ENCODE measurements at regions not wholly inside any gene's neighbourhood (a gene's known extent, or its start where the extent isn't known, plus 50 kb on each side); places are given as distances from the start of the nearest gene placed in this dataset.

DNA sequence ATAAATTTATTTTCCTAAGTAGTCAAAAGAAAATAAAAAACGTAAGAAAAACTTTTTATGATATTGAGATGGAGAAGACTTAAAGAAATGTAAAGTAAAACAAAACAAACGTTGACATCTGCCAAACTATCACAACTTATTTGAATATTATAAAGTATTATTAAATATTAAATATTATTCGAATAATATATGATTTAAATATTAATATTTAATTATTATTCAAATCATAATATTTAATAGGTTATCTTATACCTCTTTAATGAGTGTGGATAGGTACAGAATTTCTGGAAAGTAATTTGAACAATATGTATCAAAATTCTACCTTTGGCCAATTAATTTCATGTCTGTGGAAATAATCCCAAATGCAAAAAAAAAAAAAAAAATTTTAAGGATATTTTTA lies 278.7 kb downstream of the RAD51AP2 start:
- no peaks in the 10 kb centered on the region for H3K27me3 Mint-ChIP-seq
- H3K4me1 Mint-ChIP-seq (ENCODE audit: low read depth), result no peaks in the 10 kb centered on the region
- DNase-seq (no peak), ATAC-seq (no peak)
- no peak overlapping the region for H3K27ac Mint-ChIP-seq
- ChIA-PET POLR2A (no interaction called here), CTCF (no interaction called here)
- no peaks in the 10 kb centered on the region for H3K36me3 Mint-ChIP-seq (ENCODE audit: low read depth)
- intact Hi-C loops (cut with micrococcal nuclease), result no loop called here
- no peaks in the 10 kb centered on the region for H3K9me3 Mint-ChIP-seq
- H3K4me3 Mint-ChIP-seq, result no peak overlapping the region
- no peak for TF ChIP-seq CTCF (IDR thresholded peaks at IDR 0.05)

- DNase-seq, result no peak
- CTCF ChIA-PET, result no interaction called here
- H3K9me3 Mint-ChIP-seq, result peaks cover 2% of the 10 kb centered on the region
- ATAC-seq, result no peak
- no peaks in the 10 kb centered on the region for H3K27me3 Mint-ChIP-seq
- POLR2A ChIA-PET, result no interaction called here
- no peak for TF ChIP-seq CTCF (IDR thresholded peaks at IDR 0.05)
- no peak overlapping the region for H3K27ac Mint-ChIP-seq
- H3K4me1 Mint-ChIP-seq (ENCODE audit: low read depth), result no peaks in the 10 kb centered on the region
- no peaks in the 10 kb centered on the region for H3K36me3 Mint-ChIP-seq (ENCODE audit: low read depth)
- no peak overlapping the region for H3K4me3 Mint-ChIP-seq
- intact Hi-C loops (cut with micrococcal nuclease), result no loop called here
These were observed 283.1 kb downstream of the RAD51AP2 start for GRCh38 chr2:17235167-17235566.

- POLR2A ChIA-PET, result no interaction called here
- Mint-ChIP-seq H3K4me3 (no peak overlapping the region), H3K27me3 (no peaks in the 10 kb centered on the region), H3K36me3 (ENCODE audit: low read depth) (no peaks in the 10 kb centered on the region), H3K27ac (no peak overlapping the region), H3K4me1 (ENCODE audit: low read depth) (no peaks in the 10 kb centered on the region), H3K9me3 (peaks cover 2% of the 10 kb centered on the region)
- no peak for TF ChIP-seq CTCF (IDR thresholded peaks at IDR 0.05)
- CTCF ChIA-PET, result no interaction called here
- intact Hi-C loops (cut with micrococcal nuclease), result no loop called here
- no peak for DNase-seq
- ATAC-seq, result no peak
These were observed 285.3 kb downstream of the RAD51AP2 start for GRCh38 chr2:17232776-17233556.

DNA sequence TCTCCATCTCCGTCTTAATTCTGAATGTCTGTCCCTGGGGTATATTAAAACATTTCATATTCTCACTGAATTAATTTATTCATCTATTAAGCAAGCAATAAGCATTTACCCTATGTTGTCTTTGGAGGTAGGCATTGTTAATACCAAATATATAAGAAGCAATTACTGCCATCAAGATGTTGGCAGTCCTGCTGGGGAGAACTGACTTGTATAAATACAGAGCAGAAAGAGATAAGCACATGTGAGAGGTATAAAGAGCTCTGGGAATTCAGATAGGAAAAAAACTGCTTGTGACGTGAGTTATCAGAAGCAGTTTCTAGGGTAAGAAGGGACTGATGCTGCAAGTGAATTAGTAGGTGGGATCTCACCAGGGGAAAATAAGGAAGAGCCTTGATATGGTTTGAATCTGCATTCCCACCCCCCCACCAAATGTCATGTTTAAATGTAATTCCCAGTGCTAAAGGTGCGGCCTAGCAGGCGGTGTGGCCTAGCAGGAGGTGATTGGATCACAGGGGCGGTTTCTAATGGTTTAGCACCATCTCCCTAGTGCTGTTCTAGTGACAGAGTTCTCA lies 286.8 kb downstream of the RAD51AP2 start:
- POLR2A ChIA-PET, result no interaction called here

More for the DNA sequence above, 286.8 kb downstream of the RAD51AP2 start:
- peaks cover 2% of the 10 kb centered on the region for H3K9me3 Mint-ChIP-seq
- no peak overlapping the region for H3K27ac Mint-ChIP-seq
- intact Hi-C loops (cut with micrococcal nuclease), result no loop called here
- H3K36me3 Mint-ChIP-seq (ENCODE audit: low read depth), result no peaks in the 10 kb centered on the region
- no peak for DNase-seq
- H3K4me3 Mint-ChIP-seq, result no peak overlapping the region
- CTCF ChIA-PET, result no interaction called here
- TF ChIP-seq CTCF (IDR thresholded peaks at IDR 0.05), result no peak
- no peaks in the 10 kb centered on the region for H3K4me1 Mint-ChIP-seq (ENCODE audit: low read depth)
- ATAC-seq, result no peak
- no peaks in the 10 kb centered on the region for H3K27me3 Mint-ChIP-seq
